ENCODE measurements at regions not wholly inside any gene's neighbourhood (a gene's known extent, or its start where the extent isn't known, plus 50 kb on each side); places are given as distances from the start of the nearest gene placed in this dataset.

DNA sequence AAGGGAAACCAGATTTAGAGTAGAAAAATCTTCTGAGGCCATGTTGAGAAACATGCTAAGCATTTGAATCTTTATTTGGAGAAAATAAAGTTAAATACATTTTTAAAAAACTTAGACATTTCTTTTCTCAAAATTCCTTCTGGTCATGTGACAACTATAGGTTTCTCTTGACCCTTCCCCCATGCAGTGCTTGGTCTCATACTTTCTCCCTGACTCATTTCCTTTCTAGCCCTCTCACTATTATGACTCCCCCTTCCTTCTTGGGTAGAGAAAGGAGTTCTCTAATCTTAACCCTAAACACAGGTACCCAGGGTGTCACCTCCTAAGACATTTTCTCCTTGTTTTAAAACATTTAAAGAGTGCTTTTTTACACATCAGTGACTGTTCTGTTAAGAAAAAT lies 179.5 kb upstream of the TMEM106B start:
- TF ChIP-seq, protein P1, sequence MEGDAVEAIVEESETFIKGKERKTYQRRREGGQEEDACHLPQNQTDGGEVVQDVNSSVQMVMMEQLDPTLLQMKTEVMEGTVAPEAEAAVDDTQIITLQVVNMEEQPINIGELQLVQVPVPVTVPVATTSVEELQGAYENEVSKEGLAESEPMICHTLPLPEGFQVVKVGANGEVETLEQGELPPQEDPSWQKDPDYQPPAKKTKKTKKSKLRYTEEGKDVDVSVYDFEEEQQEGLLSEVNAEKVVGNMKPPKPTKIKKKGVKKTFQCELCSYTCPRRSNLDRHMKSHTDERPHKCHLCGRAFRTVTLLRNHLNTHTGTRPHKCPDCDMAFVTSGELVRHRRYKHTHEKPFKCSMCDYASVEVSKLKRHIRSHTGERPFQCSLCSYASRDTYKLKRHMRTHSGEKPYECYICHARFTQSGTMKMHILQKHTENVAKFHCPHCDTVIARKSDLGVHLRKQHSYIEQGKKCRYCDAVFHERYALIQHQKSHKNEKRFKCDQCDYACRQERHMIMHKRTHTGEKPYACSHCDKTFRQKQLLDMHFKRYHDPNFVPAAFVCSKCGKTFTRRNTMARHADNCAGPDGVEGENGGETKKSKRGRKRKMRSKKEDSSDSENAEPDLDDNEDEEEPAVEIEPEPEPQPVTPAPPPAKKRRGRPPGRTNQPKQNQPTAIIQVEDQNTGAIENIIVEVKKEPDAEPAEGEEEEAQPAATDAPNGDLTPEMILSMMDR (conservative IDR thresholded peaks at IDR 0.05; ENCODE audit: low read length), result no peak
- no peak for TF ChIP-seq EZH2phosphoT487 (IDR thresholded peaks at IDR 0.05; ENCODE audit: borderline replicate concordance, low read depth, low read length)

Measured in OCI-LY7 (cell line).